ENCODE measurements at regions not wholly inside any gene's neighbourhood (a gene's known extent, or its start where the extent isn't known, plus 50 kb on each side); places are given as distances from the start of the nearest gene placed in this dataset.

GRCh38 chr18:51527826-51528225 is 330.3 kb upstream of the MEX3C start:
- in situ Hi-C loops (cut with HindIII; ENCODE audit: low sequenced_read_pairs), result no loop called here
- no peak for TF ChIP-seq CTCF (IDR thresholded peaks at IDR 0.05; ENCODE audit: low read depth, low read length)
- no peak overlapping the region for H3K4me3 ChIP-seq (ENCODE audit: low read depth, low read length)
- no peak for DNase-seq (ENCODE audit: low read depth, low spot score)

GRCh38 chr18:51531501-51531900 is 334.0 kb upstream of the MEX3C start:
- TF ChIP-seq CTCF (IDR thresholded peaks at IDR 0.05; ENCODE audit: low read depth, low read length), result no peak
- in situ Hi-C loops (cut with HindIII; ENCODE audit: low sequenced_read_pairs), result no loop called here
- no peak for DNase-seq (ENCODE audit: low read depth, low spot score)

GRCh38 chr18:51537487-51537886 is 340.0 kb upstream of the MEX3C start:
- TF ChIP-seq CTCF (IDR thresholded peaks at IDR 0.05; ENCODE audit: low read depth, low read length), result peak; percentile 32
- H3K4me3 ChIP-seq (ENCODE audit: low read depth, low read length), result no peak overlapping the region
- in situ Hi-C loops (cut with HindIII; ENCODE audit: low sequenced_read_pairs), result no loop called here
- DNase-seq (ENCODE audit: low read depth, low spot score), result no peak

More at GRCh38 chr18:51531501-51531900, 334.0 kb upstream of the MEX3C start:
- no peak overlapping the region for H3K4me3 ChIP-seq (ENCODE audit: low read depth, low read length)

GRCh38 chr18:51540562-51540961 is 343.1 kb upstream of the MEX3C start:
- no peak for DNase-seq (ENCODE audit: low read depth, low spot score)
- no peak for TF ChIP-seq CTCF (IDR thresholded peaks at IDR 0.05; ENCODE audit: low read depth, low read length)
- no peak overlapping the region for H3K4me3 ChIP-seq (ENCODE audit: low read depth, low read length)
- in situ Hi-C loops (cut with HindIII; ENCODE audit: low sequenced_read_pairs), result no loop called here

GRCh38 chr18:51541230-51541629 is 343.7 kb upstream of the MEX3C start:
- H3K4me3 ChIP-seq (ENCODE audit: low read depth, low read length), result no peak overlapping the region
- DNase-seq (ENCODE audit: low read depth, low spot score), result no peak
- in situ Hi-C loops (cut with HindIII; ENCODE audit: low sequenced_read_pairs), result no loop called here
- TF ChIP-seq CTCF (IDR thresholded peaks at IDR 0.05; ENCODE audit: low read depth, low read length), result no peak

- DNase-seq (ENCODE audit: low read depth, low spot score), result no peak
- no peak overlapping the region for H3K4me3 ChIP-seq (ENCODE audit: low read depth, low read length)
- no peak for TF ChIP-seq CTCF (IDR thresholded peaks at IDR 0.05; ENCODE audit: low read depth, low read length)
- in situ Hi-C loops (cut with HindIII; ENCODE audit: low sequenced_read_pairs), result no loop called here
Observed at GRCh38 chr18:51543658-51544155, 346.2 kb upstream of the MEX3C start.

GRCh38 chr18:51545446-51545845 is 348.0 kb upstream of the MEX3C start:
- in situ Hi-C loops (cut with HindIII; ENCODE audit: low sequenced_read_pairs), result no loop called here
- DNase-seq (ENCODE audit: low read depth, low spot score), result no peak
- no peak for TF ChIP-seq CTCF (IDR thresholded peaks at IDR 0.05; ENCODE audit: low read depth, low read length)
- H3K4me3 ChIP-seq (ENCODE audit: low read depth, low read length), result no peak overlapping the region
